Lung (tissue), 11 donors: ENCODE measurements at regions not wholly inside any gene's neighbourhood (a gene's known extent, or its start where the extent isn't known, plus 50 kb on each side); places are given as distances from the start of the nearest gene placed in this dataset.

Experiments
- ATAC-seq: fragments of 200-7000 bp; cut with Tn5 transposase; one replicate; pipeline ENCODE4 v1.9.1; 2020; ENCODE audit warnings: moderate number of reproducible peaks; ENCODE audit not compliant: insufficient read depth, low FRiP score
- DNase-seq, 3 donors: peaks; one replicate each; pipeline ENCODE4 v3.0.0-alpha.2; 2013 to 2017
- H3K27ac ChIP-seq, 2 donors: one replicate each; pipeline ENCODE4 v1.5.1; 2013; ENCODE audit warnings: mild to moderate bottlenecking in 2 of 2, moderate library complexity in 2 of 2, control low read depth in 1 of 2, inconsistent platforms in 1 of 2, low read depth in 1 of 2, low read length in 1 of 2
- H3K27me3 ChIP-seq, 3 donors: one replicate each; pipeline ENCODE4 v1.5.1; 2013; ENCODE audit warnings: low read length in 2 of 3; ENCODE audit not compliant: control insufficient read depth in 3 of 3, insufficient read depth in 3 of 3
- H3K36me3 ChIP-seq, 4 donors: one replicate each; pipeline ENCODE4 v1.5.1; 2013; ENCODE audit warnings: low read length in 4 of 4, mild to moderate bottlenecking in 1 of 4, moderate library complexity in 1 of 4; ENCODE audit not compliant: control insufficient read depth in 4 of 4, insufficient read depth in 4 of 4
- H3K4me1 ChIP-seq, 5 donors: one replicate each; pipeline ENCODE4 v1.5.1; 2013; ENCODE audit warnings: low read length in 5 of 5, mild to moderate bottlenecking in 2 of 5, moderate library complexity in 1 of 5; ENCODE audit not compliant: control insufficient read depth in 5 of 5, insufficient read depth in 5 of 5
- H3K4me3 ChIP-seq: one replicate; pipeline ENCODE4 v1.5.1; 2013; ENCODE audit warnings: mild to moderate bottlenecking, control low read depth, moderate library complexity
- H3K9ac ChIP-seq, 2 donors: one replicate each; pipeline ENCODE4 v1.5.1; 2013; ENCODE audit warnings: low read length in 2 of 2, control low read depth in 1 of 2; ENCODE audit not compliant: insufficient read depth in 1 of 2
- H3K9me3 ChIP-seq, 4 donors: one replicate each; pipeline ENCODE4 v1.5.1; 2013; ENCODE audit warnings: low read length in 3 of 4, mild to moderate bottlenecking in 1 of 4, moderate library complexity in 1 of 4; ENCODE audit not compliant: control insufficient read depth in 4 of 4, insufficient read depth in 3 of 4
- WGBS, 2 donors: extraction: QIAGEN DNeasy Blood & Tissue Kit; methylation state at CpG; one replicate each; pipeline ENCODE4 v1.1.7; 2013; 5-methylcytosine and 5-hydroxymethylcytosine counted together
- TF ChIP-seq, protein P1 (sequence below): IDR thresholded peaks from 2 replicates; pipeline ENCODE4 v1.5.1; 2012; ENCODE audit warnings: mild to moderate bottlenecking; ENCODE audit errors: control extremely low read depth, extremely low read depth
- donor health status: control.
- donor health status: control.
- donor health status: Bipolar disorder and iron deficiency.
- donor health status: healthy.
- donor health status: DM: yes; HTN: yes; CAD: no.

DNA sequence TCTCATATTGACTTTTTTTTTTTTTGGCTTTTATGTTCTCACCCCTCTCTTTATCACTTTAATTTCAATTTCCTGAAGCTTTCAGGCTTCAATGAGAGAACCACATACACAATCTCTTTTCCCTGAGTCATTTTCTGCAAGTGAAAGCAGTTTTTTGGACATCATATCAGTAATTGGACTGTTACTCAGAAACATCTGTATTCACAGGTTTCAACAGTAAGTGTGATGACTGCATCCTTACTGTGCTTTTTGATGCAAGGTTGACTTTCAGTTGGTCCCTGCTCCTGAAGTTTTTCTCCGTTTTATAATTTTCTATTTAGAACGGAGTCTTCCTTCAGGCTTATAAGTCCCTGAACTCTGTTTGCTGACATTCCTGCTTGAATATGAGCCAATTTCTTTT lies 70.5 kb upstream of the CCBE1 start:
- H3K4me3 ChIP-seq: no peak overlapping the region
- no peak overlapping the region for H3K9ac ChIP-seq
- ATAC-seq: no peak
- H3K4me1 ChIP-seq: peaks cover 0 to 31% (median 0%) of the 10 kb centered on the region in 5 donors
- no peak overlapping the region for H3K27ac ChIP-seq
- 81 to 86% methylated on average over 2 of the region's 2 CpGs for WGBS, 2 donors
- H3K36me3 ChIP-seq: no peaks in the 10 kb centered on the region
- TF ChIP-seq, protein P1, sequence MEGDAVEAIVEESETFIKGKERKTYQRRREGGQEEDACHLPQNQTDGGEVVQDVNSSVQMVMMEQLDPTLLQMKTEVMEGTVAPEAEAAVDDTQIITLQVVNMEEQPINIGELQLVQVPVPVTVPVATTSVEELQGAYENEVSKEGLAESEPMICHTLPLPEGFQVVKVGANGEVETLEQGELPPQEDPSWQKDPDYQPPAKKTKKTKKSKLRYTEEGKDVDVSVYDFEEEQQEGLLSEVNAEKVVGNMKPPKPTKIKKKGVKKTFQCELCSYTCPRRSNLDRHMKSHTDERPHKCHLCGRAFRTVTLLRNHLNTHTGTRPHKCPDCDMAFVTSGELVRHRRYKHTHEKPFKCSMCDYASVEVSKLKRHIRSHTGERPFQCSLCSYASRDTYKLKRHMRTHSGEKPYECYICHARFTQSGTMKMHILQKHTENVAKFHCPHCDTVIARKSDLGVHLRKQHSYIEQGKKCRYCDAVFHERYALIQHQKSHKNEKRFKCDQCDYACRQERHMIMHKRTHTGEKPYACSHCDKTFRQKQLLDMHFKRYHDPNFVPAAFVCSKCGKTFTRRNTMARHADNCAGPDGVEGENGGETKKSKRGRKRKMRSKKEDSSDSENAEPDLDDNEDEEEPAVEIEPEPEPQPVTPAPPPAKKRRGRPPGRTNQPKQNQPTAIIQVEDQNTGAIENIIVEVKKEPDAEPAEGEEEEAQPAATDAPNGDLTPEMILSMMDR: no peak
- DNase-seq: no peak
- no peaks in the 10 kb centered on the region for H3K27me3 ChIP-seq
- H3K9me3 ChIP-seq: peaks cover 0 to 3% (median under 1%) of the 10 kb centered on the region in 4 donors

DNA sequence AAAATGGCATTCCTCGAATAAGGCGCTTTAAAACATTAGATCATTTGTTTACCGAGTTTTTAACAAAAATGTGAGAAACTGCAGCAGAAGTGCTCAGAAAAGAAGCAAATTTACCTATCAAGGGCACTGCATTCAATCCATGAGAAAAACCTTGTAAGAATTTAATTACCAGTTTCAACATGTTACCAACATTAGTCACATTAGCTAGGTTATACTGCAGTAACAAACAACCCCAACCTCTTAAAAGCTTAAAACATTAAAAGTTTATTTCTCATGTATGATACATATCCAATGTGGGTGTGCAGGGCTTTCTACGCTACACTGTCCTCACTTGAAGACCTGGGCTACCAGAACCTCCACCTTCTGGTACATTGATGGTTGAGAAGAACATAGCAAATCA lies 68.1 kb upstream of the CCBE1 start:
- Histone ChIP-seq H3K9me3 (peaks cover 0 to 3% (median 0%) of the 10 kb centered on the region in 4 donors), H3K27me3 (no peaks in the 10 kb centered on the region), H3K4me1 (peaks cover 0 to 31% (median 0%) of the 10 kb centered on the region in 5 donors), H3K36me3 (no peaks in the 10 kb centered on the region), H3K4me3 (no peak overlapping the region), H3K27ac (no peak overlapping the region), H3K9ac (no peak overlapping the region)
- TF ChIP-seq, protein P1: no peak
- WGBS, 2 donors: 94 to 95% methylated on average over 4 of the region's 4 CpGs
- DNase-seq (no peak), ATAC-seq (no peak)

- Histone ChIP-seq H3K4me1 (peaks cover 0 to 25% (median 0%) of the 10 kb centered on the region in 5 donors), H3K27ac (no peak overlapping the region), H3K9me3 (peaks cover 0 to 3% (median 0%) of the 10 kb centered on the region in 4 donors), H3K4me3 (no peak overlapping the region), H3K36me3 (no peaks in the 10 kb centered on the region), H3K27me3 (no peaks in the 10 kb centered on the region), H3K9ac (no peak overlapping the region)
- ATAC-seq (no peak), DNase-seq (no peak)
- 70 to 76% methylated on average over 4 of the region's 4 CpGs for WGBS, 2 donors
- TF ChIP-seq, protein P1: no peak
These were observed 67.1 kb upstream of the CCBE1 start for GRCh38 chr18:59764281-59764680.

GRCh38 chr18:59763541-59764136 lies 66.4 kb upstream of the CCBE1 start:
- ATAC-seq (no peak), DNase-seq (peak in 2 of 3 donors; percentile 46 to 47)
- Histone ChIP-seq H3K9ac (no peak overlapping the region), H3K27me3 (no peaks in the 10 kb centered on the region), H3K4me1 (peaks cover 0 to 18% (median 0%) of the 10 kb centered on the region in 5 donors), H3K9me3 (peaks cover 0 to 3% (median 0%) of the 10 kb centered on the region in 4 donors), H3K27ac (no peak overlapping the region), H3K36me3 (no peaks in the 10 kb centered on the region), H3K4me3 (no peak overlapping the region)
- WGBS, 2 donors: 74 to 78% methylated on average over 2 of the region's 2 CpGs
- TF ChIP-seq, protein P1: no peak
